HG03442 (cell line): ENCODE measurements at regions not wholly inside any gene's neighbourhood (a gene's known extent, or its start where the extent isn't known, plus 50 kb on each side); places are given as distances from the start of the nearest gene placed in this dataset.

Experiments
- ATAC-seq: cut with Tn5 transposase; IDR thresholded peaks from one replicate; pipeline ENCODE4 v1.9.1; 2021; ENCODE audit warnings: mild to moderate bottlenecking, moderate library complexity; ENCODE audit not compliant: unreplicated experiment

DNA sequence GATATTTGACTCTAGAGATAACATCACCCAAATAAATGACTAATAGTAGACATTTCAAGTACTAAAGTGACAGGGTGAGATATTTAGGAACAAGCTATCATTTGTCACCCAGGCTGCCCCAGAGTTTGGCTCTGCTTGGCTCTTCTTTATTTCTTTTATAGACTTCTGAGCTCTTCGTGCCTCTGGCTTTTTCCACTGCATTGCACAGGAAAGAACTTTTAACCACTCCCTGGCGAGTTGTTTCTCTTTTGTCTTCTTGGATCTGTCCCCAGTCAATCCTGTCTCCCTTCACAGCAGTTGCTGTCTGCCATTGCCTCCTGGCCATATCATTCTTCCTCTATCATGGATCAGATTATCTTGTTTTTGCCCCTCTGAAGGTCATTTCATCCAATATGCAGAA lies 339.2 kb upstream of the DCBLD2 start:
- ATAC-seq = no peak

DNA sequence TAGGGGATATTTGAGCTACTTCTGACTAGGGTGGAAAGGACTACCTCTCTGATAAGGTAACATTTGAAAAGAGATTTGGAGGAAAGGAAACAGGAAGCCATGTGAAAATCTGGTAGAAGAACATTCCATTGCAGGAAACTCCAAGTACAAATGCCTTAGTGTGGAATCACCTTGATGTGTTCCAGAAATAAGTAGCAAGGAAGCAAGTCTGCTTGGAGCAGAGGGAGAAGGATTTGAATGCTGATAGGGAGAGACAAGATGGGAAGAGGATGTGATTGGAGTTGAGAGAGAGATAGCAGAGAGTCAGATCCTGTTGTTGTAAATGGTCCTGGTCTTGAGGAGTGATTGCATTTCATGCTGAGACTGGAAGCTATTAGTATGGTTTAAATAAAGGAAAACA lies 335.1 kb upstream of the DCBLD2 start:
- no peak for ATAC-seq

GRCh38 chr3:99232696-99233095 lies 331.2 kb upstream of the DCBLD2 start:
- no peak for ATAC-seq

DNA sequence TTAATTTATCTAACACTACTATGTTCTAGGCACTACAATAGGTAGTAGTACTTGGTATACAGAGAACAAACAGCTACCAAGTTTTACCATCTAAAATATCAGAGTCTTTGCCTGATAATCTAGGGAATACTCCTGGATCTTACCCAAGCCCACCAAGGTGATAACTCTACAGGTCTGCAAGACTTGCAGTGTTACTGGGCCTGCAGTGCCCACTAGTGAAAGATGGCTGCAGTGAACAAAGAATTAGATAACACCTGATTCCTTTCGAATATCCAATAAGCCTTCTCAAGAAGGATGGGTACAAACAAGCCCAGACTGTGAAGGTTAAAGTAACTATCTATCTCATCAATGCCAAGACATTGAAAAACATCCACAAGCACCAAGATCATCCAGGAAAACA lies 317.0 kb upstream of the DCBLD2 start:
- ATAC-seq = no peak

GRCh38 chr3:99212969-99213368 lies 311.5 kb upstream of the DCBLD2 start:
- ATAC-seq = no peak

DNA sequence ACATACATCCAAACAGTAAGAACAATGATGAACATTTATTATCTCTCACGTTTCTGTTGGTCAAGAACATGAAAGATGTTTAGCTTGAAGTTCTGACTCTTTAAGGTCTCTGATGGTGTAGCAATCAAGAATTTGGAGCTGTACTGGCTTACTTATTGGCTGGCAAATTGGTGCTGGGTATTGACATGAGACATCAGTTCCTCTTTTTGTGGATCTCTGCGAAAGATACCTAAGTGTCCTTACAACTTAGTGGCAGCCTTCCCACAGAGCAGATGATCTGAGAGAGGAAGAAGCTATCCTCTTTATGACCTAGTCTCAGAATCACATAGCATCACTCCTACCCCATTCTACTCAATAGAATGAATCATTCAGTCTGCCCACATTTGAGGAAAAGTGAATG lies 309.8 kb upstream of the DCBLD2 start:
- ATAC-seq = no peak

DNA sequence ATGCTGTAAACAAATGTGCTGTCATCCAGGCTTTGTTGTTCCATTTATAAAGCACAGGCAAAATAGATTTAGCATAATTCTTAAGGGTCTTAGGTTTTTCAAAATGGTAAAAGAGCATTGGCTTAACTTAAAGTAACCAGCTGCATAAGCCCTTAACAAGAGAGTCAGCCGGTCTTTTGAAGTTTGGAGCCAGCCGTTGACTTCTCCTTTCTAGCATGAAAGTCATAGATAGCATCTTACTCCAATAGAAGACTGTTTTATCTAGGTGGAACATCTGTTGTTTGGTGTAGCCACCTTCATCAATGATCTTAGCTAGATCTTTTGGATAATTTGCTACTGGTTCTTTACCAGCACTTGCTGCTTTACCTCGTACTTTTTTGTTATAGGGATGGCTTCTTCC lies 297.5 kb upstream of the DCBLD2 start:
- no peak for ATAC-seq

GRCh38 chr3:99191186-99191585 lies 289.7 kb upstream of the DCBLD2 start:
- no peak for ATAC-seq

GRCh38 chr3:99188936-99189335 lies 287.4 kb upstream of the DCBLD2 start:
- ATAC-seq = no peak

DNA sequence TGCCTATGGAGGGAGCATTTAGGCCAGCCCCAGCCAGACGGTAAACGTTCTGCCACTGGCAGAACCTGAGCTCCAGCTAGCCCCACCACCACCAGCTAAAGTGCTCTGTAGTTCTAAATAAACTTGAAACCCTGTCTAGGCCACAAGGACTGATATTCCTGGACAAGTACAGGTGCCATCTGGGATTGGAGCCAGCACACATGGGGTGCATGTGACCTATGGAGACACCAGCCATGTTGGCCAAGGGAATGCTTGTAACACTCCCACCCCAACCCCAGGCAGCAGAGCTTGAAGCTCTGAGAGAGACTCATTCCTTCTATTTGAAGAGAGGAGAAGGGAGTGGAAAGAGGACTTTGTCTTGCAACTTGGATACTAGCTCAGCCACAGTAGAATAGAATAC lies 284.5 kb upstream of the DCBLD2 start:
- ATAC-seq = no peak

GRCh38 chr3:99176169-99176964 lies 274.9 kb upstream of the DCBLD2 start:
- no peak for ATAC-seq

GRCh38 chr3:99175276-99175812 lies 273.8 kb upstream of the DCBLD2 start:
- ATAC-seq = no peak

GRCh38 chr3:99172736-99173657 lies 271.5 kb upstream of the DCBLD2 start:
- peak; percentile 78 for ATAC-seq

DNA sequence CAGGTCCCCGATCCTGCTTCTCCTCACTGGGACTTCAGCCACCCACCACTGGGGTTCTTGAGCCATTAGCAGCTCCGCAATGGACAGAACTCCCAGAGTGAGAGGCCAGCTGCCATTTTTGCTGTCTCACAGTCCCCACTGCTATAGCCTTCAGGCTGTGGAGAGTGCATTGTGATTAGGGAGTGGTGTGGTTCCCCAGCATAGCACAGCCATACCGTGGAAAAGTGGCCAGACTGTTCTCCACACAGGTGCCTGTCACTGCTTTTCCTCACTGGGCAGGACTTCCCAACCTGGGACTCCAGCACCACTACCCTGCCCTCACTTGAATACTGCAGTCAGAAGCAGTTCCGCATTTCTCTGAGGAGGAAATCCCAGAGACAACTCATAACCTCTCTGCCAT lies 270.3 kb upstream of the DCBLD2 start:
- no peak for ATAC-seq

DNA sequence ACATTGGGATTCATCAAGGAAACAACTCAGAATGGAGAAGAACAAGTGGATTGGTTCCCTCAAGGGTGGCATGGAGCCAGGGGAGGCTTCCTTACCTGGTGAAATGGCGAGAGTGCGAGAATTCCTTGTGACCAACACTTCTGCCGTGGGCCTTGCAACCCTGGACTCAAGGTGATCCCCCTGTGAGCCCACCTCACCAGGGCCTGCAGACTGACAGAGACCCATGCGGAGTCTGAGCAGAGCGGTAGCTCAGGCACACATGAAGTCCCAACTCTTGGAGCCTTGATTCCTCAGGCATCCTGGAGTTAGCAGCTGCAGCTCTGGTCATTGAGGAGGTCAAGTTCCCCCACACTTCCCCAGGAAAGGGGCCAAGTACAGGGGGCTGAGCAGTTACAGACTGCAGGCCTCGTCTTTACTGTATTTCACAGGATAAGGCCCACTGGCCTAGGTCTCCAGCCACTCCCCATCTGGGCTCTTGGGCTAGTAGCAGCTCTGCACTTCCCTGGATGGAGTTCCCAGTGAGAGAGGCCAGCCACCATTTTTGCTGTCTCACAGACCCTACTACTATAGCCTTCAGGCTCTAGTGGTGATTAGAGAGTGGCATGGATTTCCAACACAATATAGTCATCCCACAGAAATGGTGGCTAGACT lies 269.5 kb upstream of the DCBLD2 start:
- ATAC-seq = no peak

DNA sequence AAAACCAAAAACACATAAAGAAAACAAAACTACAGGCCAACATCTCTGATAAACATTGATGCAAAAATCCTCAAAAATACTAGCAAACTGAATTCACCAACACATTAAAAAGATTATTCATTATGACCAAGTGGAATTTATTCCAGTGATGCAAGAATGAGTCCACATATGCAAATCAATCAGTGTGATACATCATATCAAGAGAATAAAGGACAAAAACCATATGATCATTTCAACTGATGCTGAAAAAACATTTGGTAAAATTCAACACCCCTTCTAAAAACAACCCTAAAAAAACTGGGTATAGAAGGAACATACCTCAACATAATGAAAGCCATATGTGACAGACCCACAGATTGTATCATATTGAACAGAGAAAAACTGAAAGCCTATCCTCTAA lies 265.6 kb upstream of the DCBLD2 start:
- no peak for ATAC-seq

- no peak for ATAC-seq
These were observed 261.8 kb upstream of the DCBLD2 start for GRCh38 chr3:99163314-99163713.

GRCh38 chr3:99159220-99159762 lies 257.8 kb upstream of the DCBLD2 start:
- no peak for ATAC-seq

GRCh38 chr3:99145031-99145430 lies 243.5 kb upstream of the DCBLD2 start:
- no peak for ATAC-seq

GRCh38 chr3:99143493-99143892 lies 242.0 kb upstream of the DCBLD2 start:
- no peak for ATAC-seq

DNA sequence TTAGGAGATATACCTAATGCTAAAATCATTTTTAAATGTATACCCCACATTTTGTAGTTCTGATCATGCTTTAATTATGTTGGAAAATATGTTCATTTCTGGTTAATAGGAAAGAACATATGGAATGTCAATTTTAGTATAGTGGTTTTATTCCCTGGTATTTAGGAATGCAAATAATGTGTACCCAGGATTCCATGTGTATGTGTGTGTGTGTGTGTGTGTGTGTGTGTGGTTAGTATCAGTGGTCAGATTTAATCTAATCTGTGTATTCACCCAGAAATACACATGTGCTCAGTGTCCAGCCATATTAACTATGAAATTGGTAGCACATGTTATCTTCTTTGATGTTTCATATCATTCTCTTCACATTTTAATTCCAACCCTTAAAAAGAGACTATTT lies 233.5 kb upstream of the DCBLD2 start:
- no peak for ATAC-seq
